ENCODE measurements at regions not wholly inside any gene's neighbourhood (a gene's known extent, or its start where the extent isn't known, plus 50 kb on each side); places are given as distances from the start of the nearest gene placed in this dataset.
A peak's percentile ranks its signal among the peaks of the same experiment; 100 is the strongest.
"Not testable (repeated sequence)": the region's sequence is repeated elsewhere in the genome, so short reads cannot be mapped to it uniquely, and the experiment has no call there.

- H3K9me3 ChIP-seq (ENCODE audit: insufficient read depth, low read length) = no peaks in the 10 kb centered on the region
- no peak overlapping the region for H3K9ac ChIP-seq (ENCODE audit: insufficient read length, low read depth)
- no peaks in the 10 kb centered on the region for H3K27me3 ChIP-seq (ENCODE audit: insufficient read depth, insufficient read length)
- H3K4me1 ChIP-seq (ENCODE audit: insufficient read depth, insufficient read length) = no peaks in the 10 kb centered on the region
- peak; percentile 0 for DNase-seq (ENCODE audit: low read depth, low spot score)
- H3K4me3 ChIP-seq (ENCODE audit: insufficient read length, low read depth) = no peak overlapping the region
- TF ChIP-seq YY1 (IDR thresholded peaks at IDR 0.05; ENCODE audit: insufficient read depth, insufficient read length) = no peak
- no peak for TF ChIP-seq ZNF274 (IDR thresholded peaks at IDR 0.05; ENCODE audit: low read depth, low read length)
- no peak for TF ChIP-seq SUZ12 (IDR thresholded peaks at IDR 0.05; ENCODE audit: extremely low read depth, insufficient read depth, insufficient read length)
- H3K36me3 ChIP-seq (ENCODE audit: insufficient read depth, insufficient read length, low read length) = no peaks in the 10 kb centered on the region
These were observed 113.2 kb upstream of the CHST9 start for GRCh38 chr18:27298214-27298804.

GRCh38 chr18:27285973-27286562 lies 101.0 kb upstream of the CHST9 start:
- H3K4me3 ChIP-seq (ENCODE audit: insufficient read length, low read depth); H3K4me1 ChIP-seq (ENCODE audit: insufficient read depth, insufficient read length); DNase-seq (ENCODE audit: low read depth, low spot score); H3K9ac ChIP-seq (ENCODE audit: insufficient read length, low read depth); H3K9me3 ChIP-seq (ENCODE audit: insufficient read depth, low read length); H3K36me3 ChIP-seq (ENCODE audit: insufficient read depth, insufficient read length, low read length); H3K27me3 ChIP-seq (ENCODE audit: insufficient read depth, insufficient read length): not testable (repeated sequence)

GRCh38 chr18:27278131-27278530 lies 93.0 kb upstream of the CHST9 start:
- Histone ChIP-seq H3K36me3 (ENCODE audit: insufficient read depth, insufficient read length, low read length) (no peaks in the 10 kb centered on the region), H3K4me3 (ENCODE audit: insufficient read length, low read depth) (no peak overlapping the region), H3K9me3 (ENCODE audit: insufficient read depth, low read length) (no peaks in the 10 kb centered on the region), H3K9ac (ENCODE audit: insufficient read length, low read depth) (no peak overlapping the region), H3K4me1 (ENCODE audit: insufficient read depth, insufficient read length) (no peaks in the 10 kb centered on the region), H3K27me3 (ENCODE audit: insufficient read depth, insufficient read length) (no peaks in the 10 kb centered on the region)
- TF ChIP-seq ZNF274 (IDR thresholded peaks at IDR 0.05; ENCODE audit: low read depth, low read length) (no peak), YY1 (IDR thresholded peaks at IDR 0.05; ENCODE audit: insufficient read depth, insufficient read length) (no peak), SUZ12 (IDR thresholded peaks at IDR 0.05; ENCODE audit: extremely low read depth, insufficient read depth, insufficient read length) (no peak)
- DNase-seq (ENCODE audit: low read depth, low spot score) = no peak

GRCh38 chr18:27277554-27277953 lies 92.4 kb upstream of the CHST9 start:
- Histone ChIP-seq H3K4me3 (ENCODE audit: insufficient read length, low read depth) (no peak overlapping the region), H3K9ac (ENCODE audit: insufficient read length, low read depth) (no peak overlapping the region), H3K4me1 (ENCODE audit: insufficient read depth, insufficient read length) (no peaks in the 10 kb centered on the region), H3K27me3 (ENCODE audit: insufficient read depth, insufficient read length) (no peaks in the 10 kb centered on the region), H3K36me3 (ENCODE audit: insufficient read depth, insufficient read length, low read length) (no peaks in the 10 kb centered on the region), H3K9me3 (ENCODE audit: insufficient read depth, low read length) (no peaks in the 10 kb centered on the region)
- TF ChIP-seq ZNF274 (IDR thresholded peaks at IDR 0.05; ENCODE audit: low read depth, low read length) = no peak
- no peak for TF ChIP-seq YY1 (IDR thresholded peaks at IDR 0.05; ENCODE audit: insufficient read depth, insufficient read length)
- TF ChIP-seq SUZ12 (IDR thresholded peaks at IDR 0.05; ENCODE audit: extremely low read depth, insufficient read depth, insufficient read length) = no peak
- no peak for DNase-seq (ENCODE audit: low read depth, low spot score)

- H3K9ac ChIP-seq (ENCODE audit: insufficient read length, low read depth) = no peak overlapping the region
- TF ChIP-seq YY1 (IDR thresholded peaks at IDR 0.05; ENCODE audit: insufficient read depth, insufficient read length) (no peak), SUZ12 (IDR thresholded peaks at IDR 0.05; ENCODE audit: extremely low read depth, insufficient read depth, insufficient read length) (no peak), ZNF274 (IDR thresholded peaks at IDR 0.05; ENCODE audit: low read depth, low read length) (no peak)
- no peak overlapping the region for H3K4me3 ChIP-seq (ENCODE audit: insufficient read length, low read depth)
- no peaks in the 10 kb centered on the region for H3K27me3 ChIP-seq (ENCODE audit: insufficient read depth, insufficient read length)
- H3K4me1 ChIP-seq (ENCODE audit: insufficient read depth, insufficient read length) = no peaks in the 10 kb centered on the region
- H3K9me3 ChIP-seq (ENCODE audit: insufficient read depth, low read length) = no peaks in the 10 kb centered on the region
- DNase-seq (ENCODE audit: low read depth, low spot score) = no peak
- H3K36me3 ChIP-seq (ENCODE audit: insufficient read depth, insufficient read length, low read length) = no peaks in the 10 kb centered on the region
These were observed 91.8 kb upstream of the CHST9 start for GRCh38 chr18:27276886-27277285.

- no peak for DNase-seq (ENCODE audit: low read depth, low spot score)
- no peaks in the 10 kb centered on the region for H3K27me3 ChIP-seq (ENCODE audit: insufficient read depth, insufficient read length)
- H3K4me3 ChIP-seq (ENCODE audit: insufficient read length, low read depth) = no peak overlapping the region
- TF ChIP-seq YY1 (IDR thresholded peaks at IDR 0.05; ENCODE audit: insufficient read depth, insufficient read length) (no peak), SUZ12 (IDR thresholded peaks at IDR 0.05; ENCODE audit: extremely low read depth, insufficient read depth, insufficient read length) (no peak), ZNF274 (IDR thresholded peaks at IDR 0.05; ENCODE audit: low read depth, low read length) (no peak)
- H3K9ac ChIP-seq (ENCODE audit: insufficient read length, low read depth) = no peak overlapping the region
- no peaks in the 10 kb centered on the region for H3K9me3 ChIP-seq (ENCODE audit: insufficient read depth, low read length)
- H3K4me1 ChIP-seq (ENCODE audit: insufficient read depth, insufficient read length) = no peaks in the 10 kb centered on the region
- H3K36me3 ChIP-seq (ENCODE audit: insufficient read depth, insufficient read length, low read length) = no peaks in the 10 kb centered on the region
These were observed 91.4 kb upstream of the CHST9 start for GRCh38 chr18:27276479-27276878.

GRCh38 chr18:27274901-27275300 lies 89.8 kb upstream of the CHST9 start:
- Histone ChIP-seq H3K36me3 (ENCODE audit: insufficient read depth, insufficient read length, low read length) (no peaks in the 10 kb centered on the region), H3K27me3 (ENCODE audit: insufficient read depth, insufficient read length) (no peaks in the 10 kb centered on the region), H3K4me3 (ENCODE audit: insufficient read length, low read depth) (no peak overlapping the region), H3K4me1 (ENCODE audit: insufficient read depth, insufficient read length) (no peaks in the 10 kb centered on the region), H3K9ac (ENCODE audit: insufficient read length, low read depth) (no peak overlapping the region), H3K9me3 (ENCODE audit: insufficient read depth, low read length) (no peaks in the 10 kb centered on the region)
- DNase-seq (ENCODE audit: low read depth, low spot score) = no peak
- TF ChIP-seq ZNF274 (IDR thresholded peaks at IDR 0.05; ENCODE audit: low read depth, low read length) (no peak), YY1 (IDR thresholded peaks at IDR 0.05; ENCODE audit: insufficient read depth, insufficient read length) (no peak), SUZ12 (IDR thresholded peaks at IDR 0.05; ENCODE audit: extremely low read depth, insufficient read depth, insufficient read length) (no peak)
